DMS53 treated with DMSO at 0.1 percent for 48 hours (cell line): ENCODE measurements at regions not wholly inside any gene's neighbourhood (a gene's known extent, or its start where the extent isn't known, plus 50 kb on each side); places are given as distances from the start of the nearest gene placed in this dataset.
A peak's percentile ranks its signal among the peaks of the same experiment; 100 is the strongest.

Experiments used
- DNase-seq: peaks from one replicate; lab custom pipeline; 2025; ENCODE audit not compliant: unreplicated experiment; lab: John Stamatoyannopoulos, UW

GRCh38 chr12:58765653-58766512 is 154.4 kb downstream of the LRIG3 start:
- DNase-seq, result peak; percentile 96

- DNase-seq, result no peak
Measured at GRCh38 chr12:58766513-58766870, 153.8 kb downstream of the LRIG3 start.

GRCh38 chr12:58767496-58767895 is 152.8 kb downstream of the LRIG3 start:
- no peak for DNase-seq

- no peak for DNase-seq
Measured at GRCh38 chr12:58773986-58774385, 146.3 kb downstream of the LRIG3 start.

GRCh38 chr12:58774731-58775130 is 145.6 kb downstream of the LRIG3 start:
- no peak for DNase-seq

- no peak for DNase-seq
Measured at GRCh38 chr12:58775396-58775795, 144.9 kb downstream of the LRIG3 start.

- no peak for DNase-seq
Measured at GRCh38 chr12:58776144-58776543, 144.2 kb downstream of the LRIG3 start.

GRCh38 chr12:58777815-58778214 is 142.5 kb downstream of the LRIG3 start:
- DNase-seq, result no peak

- no peak for DNase-seq
Measured at GRCh38 chr12:58781609-58782008, 138.7 kb downstream of the LRIG3 start.

- no peak for DNase-seq
Measured at GRCh38 chr12:58787021-58787760, 133.1 kb downstream of the LRIG3 start.

- DNase-seq, result no peak
Measured at GRCh38 chr12:58794859-58795258, 125.4 kb downstream of the LRIG3 start.

GRCh38 chr12:58795825-58796224 is 124.5 kb downstream of the LRIG3 start:
- no peak for DNase-seq

- no peak for DNase-seq
Measured at GRCh38 chr12:58801986-58802385, 118.3 kb downstream of the LRIG3 start.

- DNase-seq, result peak; percentile 37
Measured at GRCh38 chr12:58803908-58804307, 116.4 kb downstream of the LRIG3 start.

- DNase-seq, result peak; percentile 13
Measured at GRCh38 chr12:58804749-58805148, 115.6 kb downstream of the LRIG3 start.

- DNase-seq, result no peak
Measured at GRCh38 chr12:58809064-58809607, 111.2 kb downstream of the LRIG3 start.

GRCh38 chr12:58811346-58811745 is 109.0 kb downstream of the LRIG3 start:
- DNase-seq, result no peak

- DNase-seq, result peak; percentile 69
Measured at GRCh38 chr12:58812214-58812613, 108.1 kb downstream of the LRIG3 start.

GRCh38 chr12:58814036-58814435 is 106.3 kb downstream of the LRIG3 start:
- DNase-seq, result no peak

- DNase-seq, result no peak
Measured at GRCh38 chr12:58815235-58815634, 105.1 kb downstream of the LRIG3 start.

- DNase-seq, result no peak
Measured at GRCh38 chr12:58818546-58818945, 101.8 kb downstream of the LRIG3 start.

- no peak for DNase-seq
Measured at GRCh38 chr12:58819345-58819744, 101.0 kb downstream of the LRIG3 start.
